ENCODE measurements at regions not wholly inside any gene's neighbourhood (a gene's known extent, or its start where the extent isn't known, plus 50 kb on each side); places are given as distances from the start of the nearest gene placed in this dataset.

DNA sequence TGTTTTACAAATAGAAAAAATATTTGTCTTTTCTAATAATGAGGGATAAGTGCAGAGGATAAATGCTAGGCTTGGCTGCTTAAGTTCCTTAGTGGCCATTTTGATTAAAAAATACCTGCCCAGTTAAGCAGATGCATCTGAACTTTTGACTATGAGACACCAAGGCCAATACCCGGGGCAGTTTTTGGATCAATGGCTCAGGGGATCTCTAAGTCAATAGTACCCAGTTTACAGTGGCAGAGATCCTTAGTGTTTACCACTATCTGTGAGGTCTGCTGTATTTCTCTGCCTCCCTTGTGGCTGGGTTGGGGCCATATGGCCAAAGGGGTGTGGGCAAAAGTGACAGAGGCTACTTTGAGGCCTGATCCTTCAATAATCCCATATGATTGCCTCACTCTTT is 184.5 kb upstream of the MAST4 start:
- TF ChIP-seq EZH2 (IDR thresholded peaks at IDR 0.05) (no peak), POLR2AphosphoS5 (IDR thresholded peaks at IDR 0.05; ENCODE audit: borderline replicate concordance, low read depth, low read length) (no peak)

All from SK-N-MC (cell line).